ENCODE measurements at regions not wholly inside any gene's neighbourhood (a gene's known extent, or its start where the extent isn't known, plus 50 kb on each side); places are given as distances from the start of the nearest gene placed in this dataset.

- Histone ChIP-seq H3K4me1 (ENCODE audit: insufficient read depth, low read length) (no peaks in the 10 kb centered on the region), H3K36me3 (ENCODE audit: insufficient read depth, low read length) (no peaks in the 10 kb centered on the region), H3K27ac (ENCODE audit: low read depth in 1 of 2, low read length in 2 of 2) (no peak overlapping the region), H3K27me3 (ENCODE audit: control insufficient read depth in 1 of 2, insufficient read depth in 2 of 2, low read length in 2 of 2) (peaks cover 0 to 2% of the 10 kb centered on the region in 2 experiments), H3K4me3 (ENCODE audit: low read length) (no peak overlapping the region), H3K9me3 (ENCODE audit: control insufficient read depth in 1 of 2, insufficient read depth in 1 of 2, low read length in 2 of 2) (peaks cover 0 to 4% of the 10 kb centered on the region in 2 experiments)
- ATAC-seq (ENCODE audit: poor library complexity), result no peak
- Mint-ChIP-seq H3K36me3 (ENCODE audit: low read depth) (no peaks in the 10 kb centered on the region), H3K4me1 (ENCODE audit: low read depth) (no peaks in the 10 kb centered on the region), H3K27me3 (peaks cover 2% of the 10 kb centered on the region), H3K4me3 (no peak overlapping the region), H3K9me3 (no peaks in the 10 kb centered on the region), H3K27ac (no peak overlapping the region)
- CTCF ChIA-PET, result no interaction called here
- DNase-seq, result no peak
- POLR2A ChIA-PET, result no interaction called here
- no peak for TF ChIP-seq CTCF (IDR thresholded peaks at IDR 0.05)
- intact Hi-C loops (cut with DNase I, micrococcal nuclease), result no loop called here
Observed at GRCh38 chr13:109274188-109274821, 512.1 kb downstream of the IRS2 start.

- ChIA-PET POLR2A (no interaction called here), CTCF (no interaction called here)
- Mint-ChIP-seq H3K36me3 (ENCODE audit: low read depth) (no peaks in the 10 kb centered on the region), H3K4me1 (ENCODE audit: low read depth) (no peaks in the 10 kb centered on the region), H3K9me3 (no peaks in the 10 kb centered on the region), H3K27ac (no peak overlapping the region), H3K27me3 (peaks cover 8% of the 10 kb centered on the region), H3K4me3 (no peak overlapping the region)
- no peak overlapping the region for H3K27ac ChIP-seq (ENCODE audit: low read depth in 1 of 2, low read length in 2 of 2)
- peaks cover 0 to 4% of the 10 kb centered on the region in 2 experiments for H3K9me3 ChIP-seq (ENCODE audit: control insufficient read depth in 1 of 2, insufficient read depth in 1 of 2, low read length in 2 of 2)
- H3K4me1 ChIP-seq (ENCODE audit: insufficient read depth, low read length), result no peaks in the 10 kb centered on the region
- DNase-seq (no peak), ATAC-seq (ENCODE audit: poor library complexity) (no peak)
- TF ChIP-seq CTCF (IDR thresholded peaks at IDR 0.05), result no peak
- H3K4me3 ChIP-seq (ENCODE audit: low read length), result no peak overlapping the region
- H3K36me3 ChIP-seq (ENCODE audit: insufficient read depth, low read length), result no peaks in the 10 kb centered on the region
- intact Hi-C loops (cut with DNase I, micrococcal nuclease), result no loop called here
- H3K27me3 ChIP-seq (ENCODE audit: control insufficient read depth in 1 of 2, insufficient read depth in 2 of 2, low read length in 2 of 2), result peaks cover 0 to 2% of the 10 kb centered on the region in 2 experiments
Observed at GRCh38 chr13:109273326-109273751, 513.0 kb downstream of the IRS2 start.

GRCh38 chr13:109272595-109273325, 513.6 kb downstream of the IRS2 start:
- no peak for ATAC-seq (ENCODE audit: poor library complexity)
- Mint-ChIP-seq H3K27me3 (peaks cover 10% of the 10 kb centered on the region), H3K27ac (no peak overlapping the region), H3K36me3 (ENCODE audit: low read depth) (no peaks in the 10 kb centered on the region), H3K4me3 (no peak overlapping the region), H3K9me3 (no peaks in the 10 kb centered on the region), H3K4me1 (ENCODE audit: low read depth) (no peaks in the 10 kb centered on the region)
- H3K4me1 ChIP-seq (ENCODE audit: insufficient read depth, low read length), result no peaks in the 10 kb centered on the region
- no peak overlapping the region for H3K27ac ChIP-seq (ENCODE audit: low read depth in 1 of 2, low read length in 2 of 2)
- TF ChIP-seq CTCF (IDR thresholded peaks at IDR 0.05), result no peak
- ChIA-PET CTCF (no interaction called here), POLR2A (no interaction called here)
- no peak for DNase-seq
- intact Hi-C loops (cut with DNase I, micrococcal nuclease), result no loop called here
- H3K27me3 ChIP-seq (ENCODE audit: control insufficient read depth in 1 of 2, insufficient read depth in 2 of 2, low read length in 2 of 2), result peaks cover 0 to 2% of the 10 kb centered on the region in 2 experiments
- H3K9me3 ChIP-seq (ENCODE audit: control insufficient read depth in 1 of 2, insufficient read depth in 1 of 2, low read length in 2 of 2), result peaks cover 0 to 3% of the 10 kb centered on the region in 2 experiments
- H3K36me3 ChIP-seq (ENCODE audit: insufficient read depth, low read length), result no peaks in the 10 kb centered on the region
- no peak overlapping the region for H3K4me3 ChIP-seq (ENCODE audit: low read length)

All from CD4-positive, alpha-beta T cell (primary cell).